HEK293T (cell line): ENCODE measurements at regions not wholly inside any gene's neighbourhood (a gene's known extent, or its start where the extent isn't known, plus 50 kb on each side); places are given as distances from the start of the nearest gene placed in this dataset.

ENCODE experiments used
- ARNT ChIP-seq: fragments of 450-650 bp; IDR thresholded peaks from 2 replicates; pipeline ENCODE4 v1.6.1; 2017; ENCODE audit warnings: mild to moderate bottlenecking
- BHLHE40 ChIP-seq: fragments of 450-650 bp; IDR thresholded peaks from 2 replicates; pipeline ENCODE4 v1.6.1; 2016; ENCODE audit warnings: mild to moderate bottlenecking, moderate library complexity, borderline replicate concordance
- CTBP1 ChIP-seq: fragments of 450-650 bp; IDR thresholded peaks from 2 replicates; pipeline ENCODE4 v1.6.1; 2016; ENCODE audit warnings: borderline replicate concordance
- ELF4 ChIP-seq: fragments of 450-650 bp; IDR thresholded peaks from 2 replicates; pipeline ENCODE4 v1.6.1; 2017; ENCODE audit warnings: antibody characterized with exemption
- FOXA1 ChIP-seq: fragments of 450-650 bp; IDR thresholded peaks from 2 replicates; pipeline ENCODE4 v1.6.1; 2016; ENCODE audit warnings: mild to moderate bottlenecking
- FOXM1 ChIP-seq: fragments of 450-650 bp; IDR thresholded peaks from 2 replicates; pipeline ENCODE4 v1.6.1; 2017; ENCODE audit warnings: mild to moderate bottlenecking, borderline replicate concordance
- HDGF ChIP-seq: fragments of 450-650 bp; IDR thresholded peaks from 2 replicates; pipeline ENCODE4 v1.6.1; 2017; ENCODE audit warnings: antibody characterized with exemption, borderline replicate concordance
- SP1 ChIP-seq: fragments of 450-650 bp; IDR thresholded peaks from 2 replicates; pipeline ENCODE4 v1.6.1; 2017
- TARDBP ChIP-seq: fragments of 450-650 bp; IDR thresholded peaks from 2 replicates; pipeline ENCODE4 v1.6.1; 2016
- ZNF384 ChIP-seq: fragments of 450-650 bp; IDR thresholded peaks from 2 replicates; pipeline ENCODE4 v1.6.1; 2016
- TF ChIP-seq, protein P1 (sequence below): fragments of 450-650 bp; IDR thresholded peaks from 2 replicates; pipeline ENCODE4 v1.6.1; 2016

GRCh38 chr2:41837610-41838009, 210.2 kb upstream of the PKDCC start:
- TF ChIP-seq SP1 (no peak), ARNT (no peak), FOXM1 (no peak), HDGF (no peak), BHLHE40 (no peak), TARDBP (no peak), ELF4 (no peak), CTBP1 (no peak), ZNF384 (no peak), FOXA1 (no peak)
- TF ChIP-seq, protein P1, sequence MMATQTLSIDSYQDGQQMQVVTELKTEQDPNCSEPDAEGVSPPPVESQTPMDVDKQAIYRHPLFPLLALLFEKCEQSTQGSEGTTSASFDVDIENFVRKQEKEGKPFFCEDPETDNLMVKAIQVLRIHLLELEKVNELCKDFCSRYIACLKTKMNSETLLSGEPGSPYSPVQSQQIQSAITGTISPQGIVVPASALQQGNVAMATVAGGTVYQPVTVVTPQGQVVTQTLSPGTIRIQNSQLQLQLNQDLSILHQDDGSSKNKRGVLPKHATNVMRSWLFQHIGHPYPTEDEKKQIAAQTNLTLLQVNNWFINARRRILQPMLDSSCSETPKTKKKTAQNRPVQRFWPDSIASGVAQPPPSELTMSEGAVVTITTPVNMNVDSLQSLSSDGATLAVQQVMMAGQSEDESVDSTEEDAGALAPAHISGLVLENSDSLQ = no peak
